ENCODE measurements at regions not wholly inside any gene's neighbourhood (a gene's known extent, or its start where the extent isn't known, plus 50 kb on each side); places are given as distances from the start of the nearest gene placed in this dataset.

DNA sequence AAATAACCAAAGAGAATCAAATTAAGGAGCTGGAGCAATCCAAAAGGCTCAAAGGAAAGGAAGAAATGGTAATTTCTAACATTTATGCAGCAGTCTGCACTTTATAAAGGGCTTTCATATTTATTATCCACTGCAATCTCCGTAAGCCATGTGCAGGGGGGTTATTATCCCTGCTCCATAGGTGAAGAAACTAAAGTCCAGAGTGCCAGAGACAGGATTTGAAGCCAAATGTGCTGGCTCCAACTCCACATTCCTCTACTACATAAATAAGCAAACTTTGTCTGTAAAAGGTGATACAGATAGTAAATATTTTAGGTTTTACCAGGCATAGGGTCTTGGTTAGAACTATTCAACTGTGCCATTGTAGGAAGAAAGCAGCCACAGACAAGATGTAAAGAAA is 221.4 kb downstream of the MINAR1 start:
- H2BK5ac ChIP-seq (ENCODE audit: low read depth, low read length), result no peak overlapping the region
- no peak overlapping the region for H3K4ac ChIP-seq (replicated peaks; ENCODE audit: insufficient read length, low read depth, low read length)
- H3K4me1 ChIP-seq (replicated peaks in 1 of 4; ENCODE audit: control insufficient read depth in 3 of 4, insufficient read depth in 4 of 4, low read length in 3 of 4), result no peaks in the 10 kb centered on the region
- no peak overlapping the region for H2BK120ac ChIP-seq (replicated peaks; ENCODE audit: low read depth, low read length)
- no peaks in the 10 kb centered on the region for H3K79me1 ChIP-seq (ENCODE audit: low read depth, low read length)
- no peak overlapping the region for H3K27ac ChIP-seq (ENCODE audit: low read depth, low read length)
- no peak overlapping the region for H3K23ac ChIP-seq (ENCODE audit: insufficient read length)
- H2BK15ac ChIP-seq (ENCODE audit: low read length), result no peak overlapping the region
- no peak overlapping the region for H4K8ac ChIP-seq (ENCODE audit: extremely low read depth, insufficient read depth, low read length)
- H4K20me1 ChIP-seq (replicated peaks in 1 of 2; ENCODE audit: control insufficient read depth in 1 of 2, insufficient read depth in 2 of 2, low read length in 2 of 2), result no peaks in the 10 kb centered on the region
- H2AK5ac ChIP-seq (ENCODE audit: low read depth, low read length), result no peak overlapping the region
- no peaks in the 10 kb centered on the region for H3K9me3 ChIP-seq (ENCODE audit: insufficient read depth in 2 of 2, low read depth in 1 of 2, low read length in 1 of 2)
- ChIA-PET CTCF (ENCODE audit: partially characterized antibody) (no interaction called here), POLR2A (ENCODE audit: partially characterized antibody) (no interaction called here)
- 82% methylated on average over 1 of the region's 1 CpG; no CpG with 5 or more reads in 1 of the 2 experiments for WGBS, 2 experiments (ENCODE audit: extremely low coverage in 1 of 2, insufficient coverage in 1 of 2, insufficient read length in 1 of 2, insufficient replicate concordance in 2 of 2, low coverage in 1 of 2, low lambda C conversion rate in 2 of 2, missing lambda C conversion rate in 1 of 2)
- no peak overlapping the region for H3K9ac ChIP-seq (replicated peaks in 1 of 4; ENCODE audit: extremely low read depth in 1 of 4, low read depth in 3 of 4, low read length in 3 of 4)
- H3K4me3 ChIP-seq (ENCODE audit: extremely low read depth in 1 of 4, insufficient read depth in 2 of 4, low read depth in 3 of 4, low read length in 4 of 4), result no peak overlapping the region
- no peak overlapping the region for H3K4me2 ChIP-seq (ENCODE audit: insufficient read depth in 1 of 2, low read depth in 2 of 2, low read length in 2 of 2)
- no peaks in the 10 kb centered on the region for H3K36me3 ChIP-seq (ENCODE audit: control insufficient read depth in 2 of 4, insufficient read depth in 4 of 4, low read length in 3 of 4)
- H4K5ac ChIP-seq (ENCODE audit: insufficient read length, low read depth, low read length), result no peak overlapping the region
- FAIRE-seq, result no peak
- H2BK20ac ChIP-seq (ENCODE audit: low read length), result no peak overlapping the region
- no peak overlapping the region for H3K18ac ChIP-seq (ENCODE audit: extremely low read depth, low read length)
- H3K14ac ChIP-seq (ENCODE audit: insufficient read length), result no peak overlapping the region
- no peaks in the 10 kb centered on the region for H3K79me2 ChIP-seq (ENCODE audit: control insufficient read depth in 1 of 2, insufficient read depth in 2 of 2, low read length in 2 of 2)
- H4K91ac ChIP-seq (replicated peaks; ENCODE audit: insufficient read length, low read length), result no peak overlapping the region
- DNase-seq (ENCODE audit: low read depth in 1 of 2, low spot score in 2 of 2), result no peak
- H2AFZ ChIP-seq (ENCODE audit: low read length), result no peak overlapping the region
- no peak overlapping the region for H2BK12ac ChIP-seq (ENCODE audit: low read depth, low read length)
- no peaks in the 10 kb centered on the region for H3K23me2 ChIP-seq (ENCODE audit: low read depth, low read length)
- no peak overlapping the region for H3K56ac ChIP-seq (replicated peaks; ENCODE audit: insufficient read length, low read depth, low read length)
- no peaks in the 10 kb centered on the region for H3K27me3 ChIP-seq (replicated peaks in 1 of 4; ENCODE audit: control insufficient read depth in 3 of 4, extremely low read depth in 1 of 4, insufficient read depth in 3 of 4, low read length in 3 of 4)
- TF ChIP-seq CHD2 (IDR thresholded peaks at IDR 0.05; ENCODE audit: low read length) (no peak), GABPA (IDR thresholded peaks at IDR 0.05; ENCODE audit: borderline replicate concordance, insufficient read depth, low read length) (no peak), CTBP2 (IDR thresholded peaks at IDR 0.05; ENCODE audit: borderline replicate concordance, insufficient read depth, insufficient read length, low read length) (no peak), NANOG (IDR thresholded peaks at IDR 0.05; ENCODE audit: insufficient read depth, low read depth, low read length, poor library complexity, severe bottlenecking) (no peak), CBX5 (IDR thresholded peaks at IDR 0.05; ENCODE audit: low read depth, low read length) (no peak), POU5F1 (IDR thresholded peaks at IDR 0.05; ENCODE audit: low read depth, low read length) (no peak), JUN (IDR thresholded peaks at IDR 0.05; ENCODE audit: low read depth, low read length) (no peak), FOSL1 (IDR thresholded peaks at IDR 0.05; ENCODE audit: insufficient read depth, low read depth, low read length) (no peak), RNF2 (IDR thresholded peaks at IDR 0.05; ENCODE audit: borderline replicate concordance, low read depth, low read length, missing control alignments, poor library complexity, severe bottlenecking) (no peak), EZH2 (IDR thresholded peaks at IDR 0.05; ENCODE audit: low read depth, low read length, severe bottlenecking) (no peak)
- TF ChIP-seq, protein P1, sequence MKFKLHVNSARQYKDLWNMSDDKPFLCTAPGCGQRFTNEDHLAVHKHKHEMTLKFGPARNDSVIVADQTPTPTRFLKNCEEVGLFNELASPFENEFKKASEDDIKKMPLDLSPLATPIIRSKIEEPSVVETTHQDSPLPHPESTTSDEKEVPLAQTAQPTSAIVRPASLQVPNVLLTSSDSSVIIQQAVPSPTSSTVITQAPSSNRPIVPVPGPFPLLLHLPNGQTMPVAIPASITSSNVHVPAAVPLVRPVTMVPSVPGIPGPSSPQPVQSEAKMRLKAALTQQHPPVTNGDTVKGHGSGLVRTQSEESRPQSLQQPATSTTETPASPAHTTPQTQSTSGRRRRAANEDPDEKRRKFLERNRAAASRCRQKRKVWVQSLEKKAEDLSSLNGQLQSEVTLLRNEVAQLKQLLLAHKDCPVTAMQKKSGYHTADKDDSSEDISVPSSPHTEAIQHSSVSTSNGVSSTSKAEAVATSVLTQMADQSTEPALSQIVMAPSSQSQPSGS (IDR thresholded peaks at IDR 0.05; ENCODE audit: low read length), result no peak

All from H1 (cell line).